SH-SY5Y (cell line): ENCODE measurements at regions not wholly inside any gene's neighbourhood (a gene's known extent, or its start where the extent isn't known, plus 50 kb on each side); places are given as distances from the start of the nearest gene placed in this dataset.

Source experiments
- GATA2 ChIP-seq: IDR thresholded peaks from 2 replicates; pipeline ENCODE4 v1.6.1; 2011; ENCODE audit warnings: mild to moderate bottlenecking, low read depth, low read length
- GATA3 ChIP-seq: IDR thresholded peaks from 2 replicates; pipeline ENCODE4 v1.6.1; 2011; ENCODE audit warnings: low read depth, mild to moderate bottlenecking, low read length, moderate library complexity

- TF ChIP-seq GATA2 = no peak
- no peak for TF ChIP-seq GATA3
Observed at GRCh38 chr4:54439831-54440243, 210.7 kb downstream of the PDGFRA start.

GRCh38 chr4:54440394-54441136, 211.5 kb downstream of the PDGFRA start:
- TF ChIP-seq GATA3 (no peak), GATA2 (no peak)

- TF ChIP-seq GATA2 = no peak
- TF ChIP-seq GATA3 = no peak
Observed at GRCh38 chr4:54445866-54446265, 211.9 kb upstream of the KIT start.

- TF ChIP-seq GATA3 = no peak
- TF ChIP-seq GATA2 = no peak
Observed at GRCh38 chr4:54446581-54446980, 211.2 kb upstream of the KIT start.

GRCh38 chr4:54447304-54447703, 210.5 kb upstream of the KIT start:
- TF ChIP-seq GATA2 (no peak), GATA3 (no peak)

- TF ChIP-seq GATA2 = no peak
- TF ChIP-seq GATA3 = no peak
Observed at GRCh38 chr4:54449999-54450398, 207.8 kb upstream of the KIT start.

GRCh38 chr4:54473077-54473545, 184.6 kb upstream of the KIT start:
- TF ChIP-seq GATA3 = no peak

GRCh38 chr4:54473798-54474197, 184.0 kb upstream of the KIT start:
- TF ChIP-seq GATA2 = no peak
- TF ChIP-seq GATA3 = no peak

GRCh38 chr4:54475546-54475945, 182.2 kb upstream of the KIT start:
- no peak for TF ChIP-seq GATA2
- no peak for TF ChIP-seq GATA3

- no peak for TF ChIP-seq GATA3
- TF ChIP-seq GATA2 = no peak
Observed at GRCh38 chr4:54482529-54483200, 175.1 kb upstream of the KIT start.

GRCh38 chr4:54484383-54484782, 173.4 kb upstream of the KIT start:
- TF ChIP-seq GATA3 (no peak), GATA2 (no peak)

GRCh38 chr4:54487491-54487890, 170.3 kb upstream of the KIT start:
- TF ChIP-seq GATA2 (no peak), GATA3 (no peak)

- TF ChIP-seq GATA3 = no peak
- no peak for TF ChIP-seq GATA2
Observed at GRCh38 chr4:54493862-54494261, 163.9 kb upstream of the KIT start.

- no peak for TF ChIP-seq GATA2
- no peak for TF ChIP-seq GATA3
Observed at GRCh38 chr4:54495091-54495490, 162.7 kb upstream of the KIT start.

- TF ChIP-seq GATA2 = no peak
- no peak for TF ChIP-seq GATA3
Observed at GRCh38 chr4:54495641-54496040, 162.1 kb upstream of the KIT start.

- no peak for TF ChIP-seq GATA2
- no peak for TF ChIP-seq GATA3
Observed at GRCh38 chr4:54496412-54496811, 161.3 kb upstream of the KIT start.
